SW480 (cell line): ENCODE measurements at regions not wholly inside any gene's neighbourhood (a gene's known extent, or its start where the extent isn't known, plus 50 kb on each side); places are given as distances from the start of the nearest gene placed in this dataset.

Source experiments
- DNase-seq: peaks from one replicate; pipeline ENCODE4 v3.0.0-alpha.2; 2016; ENCODE audit warnings: low spot score

GRCh38 chr11:70824605-70825245 lies 426.4 kb downstream of the CTTN start:
- no peak for DNase-seq

GRCh38 chr11:70825893-70826540 lies 426.4 kb downstream of the SHANK2 start:
- no peak for DNase-seq

GRCh38 chr11:70826541-70827335 lies 425.6 kb downstream of the SHANK2 start:
- no peak for DNase-seq

- DNase-seq: no peak
Observed at GRCh38 chr11:70828593-70829082, 423.7 kb downstream of the SHANK2 start.

- DNase-seq: no peak
Observed at GRCh38 chr11:70829134-70829885, 423.1 kb downstream of the SHANK2 start.

GRCh38 chr11:70829886-70830272 lies 422.5 kb downstream of the SHANK2 start:
- DNase-seq: no peak

GRCh38 chr11:70833011-70833410 lies 419.4 kb downstream of the SHANK2 start:
- DNase-seq: no peak

- DNase-seq: no peak
Observed at GRCh38 chr11:70833554-70833953, 418.8 kb downstream of the SHANK2 start.

GRCh38 chr11:70834277-70834940 lies 418.0 kb downstream of the SHANK2 start:
- DNase-seq: no peak

GRCh38 chr11:70834984-70835560 lies 417.3 kb downstream of the SHANK2 start:
- DNase-seq: no peak

GRCh38 chr11:70836071-70836470 lies 416.3 kb downstream of the SHANK2 start:
- DNase-seq: no peak

- DNase-seq: no peak
Observed at GRCh38 chr11:70838198-70838597, 414.2 kb downstream of the SHANK2 start.

GRCh38 chr11:70839851-70840250 lies 412.5 kb downstream of the SHANK2 start:
- no peak for DNase-seq

GRCh38 chr11:70841264-70841663 lies 411.1 kb downstream of the SHANK2 start:
- no peak for DNase-seq

GRCh38 chr11:70842256-70842655 lies 410.1 kb downstream of the SHANK2 start:
- DNase-seq: no peak

GRCh38 chr11:70842701-70843100 lies 409.7 kb downstream of the SHANK2 start:
- no peak for DNase-seq

- DNase-seq: no peak
Observed at GRCh38 chr11:70843906-70844305, 408.5 kb downstream of the SHANK2 start.

- DNase-seq: no peak
Observed at GRCh38 chr11:70844387-70844786, 408.0 kb downstream of the SHANK2 start.

GRCh38 chr11:70845591-70846041 lies 406.8 kb downstream of the SHANK2 start:
- no peak for DNase-seq

- no peak for DNase-seq
Observed at GRCh38 chr11:70846781-70847655, 405.4 kb downstream of the SHANK2 start.
